PC-9 (cell line): ENCODE measurements at regions not wholly inside any gene's neighbourhood (a gene's known extent, or its start where the extent isn't known, plus 50 kb on each side); places are given as distances from the start of the nearest gene placed in this dataset.

Experiments
- BruUV-seq: library from RNA; stranded (reverse); fragments of 400-500 nt; replicated peaks from 2 replicates; lab custom pipeline; 2021; lab: Mats Ljungman, UMichigan
- CTCF ChIA-PET: fragments of 300-600 bp; sonication (Branson Sonifier 250); formaldehyde crosslinking; loops from one replicate; lab custom pipeline; 2022; ENCODE audit warnings: antibody characterized with exemption; lab: Charles Lee
- POLR2A ChIA-PET: fragments of 300-600 bp; sonication (Branson Sonifier 250); formaldehyde crosslinking; loops from one replicate; lab custom pipeline; 2022; ENCODE audit warnings: antibody characterized with exemption; ENCODE audit not compliant: unreplicated experiment; lab: Charles Lee
- DNase-seq, 2 experiments: peaks; one replicate each; pipeline versions ENCODE4 v3.0.0 to v3.0.0-alpha.2; 2015 to 2022; ENCODE audit warnings: mixed read lengths in 1 of 2
- H2AFZ ChIP-seq: fragments of 200-600 bp; sonication (generic); 2 replicates; pipeline ENCODE4 v1.8.1; 2017; ENCODE audit warnings: antibody characterized with exemption
- H3F3A ChIP-seq: fragments of 200-600 bp; sonication (generic); 2 replicates; pipeline ENCODE4 v1.8.1; 2017; ENCODE audit warnings: antibody characterized with exemption, mild to moderate bottlenecking, low read depth; ENCODE audit not compliant: insufficient read depth
- H3K27ac ChIP-seq: fragments of 200-600 bp; sonication (generic); 2 replicates; pipeline ENCODE4 v1.6.1; 2016; ENCODE audit warnings: mixed run types
- H3K27me3 ChIP-seq: fragments of 200-600 bp; sonication (generic); 2 replicates; pipeline ENCODE4 v1.6.1; 2016; ENCODE audit warnings: low read depth, mixed run types; ENCODE audit not compliant: insufficient read depth
- H3K36me3 ChIP-seq: fragments of 200-600 bp; sonication (generic); 2 replicates; pipeline ENCODE4 v1.6.1; 2016; ENCODE audit warnings: low read depth, mixed run types
- H3K4me1 ChIP-seq: fragments of 200-600 bp; sonication (generic); replicated peaks from 2 replicates; pipeline ENCODE4 v1.6.1; 2016; ENCODE audit warnings: mixed run types; ENCODE audit not compliant: insufficient read depth
- H3K4me2 ChIP-seq: fragments of 200-600 bp; sonication (generic); 2 replicates; pipeline ENCODE4 v1.6.1; 2017; ENCODE audit warnings: mixed run types
- H3K4me3 ChIP-seq: fragments of 200-600 bp; sonication (generic); 2 replicates; pipeline ENCODE4 v1.6.1; 2016; ENCODE audit warnings: mixed run types
- H3K79me2 ChIP-seq: fragments of 200-600 bp; sonication (generic); 2 replicates; pipeline ENCODE4 v1.6.1; 2017; ENCODE audit warnings: low read depth, mixed run types
- H3K9me2 ChIP-seq: fragments of 200-600 bp; sonication (generic); 2 replicates; pipeline ENCODE4 v1.8.1; 2017; ENCODE audit warnings: mild to moderate bottlenecking; ENCODE audit not compliant: insufficient read depth
- H3K9me3 ChIP-seq: fragments of 200-600 bp; sonication (generic); 2 replicates; pipeline ENCODE4 v1.8.1; 2016; ENCODE audit warnings: low read depth; ENCODE audit not compliant: insufficient read depth
- H4K20me1 ChIP-seq: fragments of 200-600 bp; sonication (generic); 2 replicates; pipeline ENCODE4 v1.8.1; 2017; ENCODE audit not compliant: insufficient read depth
- CTCF ChIP-seq: fragments of 200-600 bp; sonication (generic); conservative IDR thresholded peaks from 2 replicates; pipeline ENCODE4 v1.6.1; 2017; ENCODE audit warnings: mixed run types, antibody characterized with exemption, mild to moderate bottlenecking, moderate library complexity
- EZH2 ChIP-seq: fragments of 200-600 bp; sonication (generic); IDR thresholded peaks from 2 replicates; pipeline ENCODE4 v1.8.0; 2017; ENCODE audit warnings: antibody characterized with exemption, low read depth
- intact Hi-C: fragments of 100-400 bp; cut with micrococcal nuclease; formaldehyde crosslinking; loops from one replicate; pipeline ENCODE4 v1.10.0; 2022; ENCODE audit not compliant: unreplicated experiment

GRCh38 chr3:147130461-147130860, 275.9 kb downstream of the ZIC4 start:
- Histone ChIP-seq H3K9me3 (no peaks in the 10 kb centered on the region), H3K79me2 (no peaks in the 10 kb centered on the region), H2AFZ (no peak overlapping the region), H4K20me1 (no peaks in the 10 kb centered on the region), H3K9me2 (no peaks in the 10 kb centered on the region), H3K27me3 (no peaks in the 10 kb centered on the region), H3K27ac (no peak overlapping the region), H3K4me2 (no peak overlapping the region), H3F3A (no peaks in the 10 kb centered on the region), H3K4me3 (no peak overlapping the region), H3K36me3 (no peaks in the 10 kb centered on the region), H3K4me1 (no peaks in the 10 kb centered on the region)
- ChIA-PET CTCF (no interaction called here), POLR2A (no interaction called here)
- TF ChIP-seq EZH2 (no peak), CTCF (no peak)
- intact Hi-C loops = no loop called here
- no peak for DNase-seq
- no TSS peak for BruUV-seq

- H4K20me1 ChIP-seq = no peaks in the 10 kb centered on the region
- H3K4me1 ChIP-seq = no peaks in the 10 kb centered on the region
- no peaks in the 10 kb centered on the region for H3F3A ChIP-seq
- intact Hi-C loops = loop anchor here (10.0 kb wide), 1 partner anchor 1235 kb away; no protein-coding TSS in a partner anchor
- H3K4me3 ChIP-seq = no peak overlapping the region
- no peak overlapping the region for H3K4me2 ChIP-seq
- H3K9me3 ChIP-seq = no peaks in the 10 kb centered on the region
- H3K79me2 ChIP-seq = no peaks in the 10 kb centered on the region
- CTCF ChIA-PET = interaction anchor here (0.6 kb wide), 1 partner anchor 1089 kb away, joined by 3 read pairs; no protein-coding TSS in a partner anchor
- H3K27ac ChIP-seq = no peak overlapping the region
- H3K9me2 ChIP-seq = no peaks in the 10 kb centered on the region
- TF ChIP-seq CTCF (no peak), EZH2 (no peak)
- H3K36me3 ChIP-seq = no peaks in the 10 kb centered on the region
- H3K27me3 ChIP-seq = no peaks in the 10 kb centered on the region
- BruUV-seq = no TSS peak
- no peak overlapping the region for H2AFZ ChIP-seq
- no peak for DNase-seq
- POLR2A ChIA-PET = no interaction called here
Observed at GRCh38 chr3:147129665-147130064, 276.7 kb downstream of the ZIC4 start.

DNA sequence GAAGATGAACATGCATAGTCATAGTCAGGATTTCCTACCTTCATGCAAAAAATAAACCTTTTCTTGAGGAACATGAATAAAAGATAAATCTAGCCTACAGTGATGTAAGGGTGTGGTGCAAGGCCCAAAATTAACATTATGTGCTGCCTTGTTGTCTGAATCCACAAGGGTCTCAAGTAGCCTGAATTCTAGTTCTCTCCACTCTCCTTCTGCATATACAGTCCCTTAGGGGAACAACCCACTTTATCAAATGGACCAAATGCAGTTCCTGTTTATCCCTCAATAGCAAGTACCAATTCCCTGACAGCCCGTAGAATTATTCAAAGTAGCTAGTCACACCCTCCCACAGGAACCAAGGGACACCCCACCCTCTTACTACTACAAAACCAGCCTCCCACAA, 284.0 kb downstream of the ZIC4 start:
- CTCF ChIA-PET = no interaction called here
- POLR2A ChIA-PET = no interaction called here
- TF ChIP-seq CTCF (no peak), EZH2 (no peak)
- Histone ChIP-seq H3K4me3 (no peak overlapping the region), H3F3A (no peaks in the 10 kb centered on the region), H4K20me1 (no peaks in the 10 kb centered on the region), H3K9me3 (no peaks in the 10 kb centered on the region), H2AFZ (no peak overlapping the region), H3K27me3 (no peaks in the 10 kb centered on the region), H3K4me1 (no peaks in the 10 kb centered on the region), H3K79me2 (no peaks in the 10 kb centered on the region), H3K27ac (no peak overlapping the region), H3K4me2 (no peak overlapping the region), H3K36me3 (no peaks in the 10 kb centered on the region), H3K9me2 (no peaks in the 10 kb centered on the region)
- DNase-seq = no peak
- BruUV-seq = no TSS peak
- intact Hi-C loops = loop anchor here (5.0 to 10.0 kb wide), 2 partner anchors 495 to 1242 kb away; no protein-coding TSS in a partner anchor
